ENCODE measurements at regions not wholly inside any gene's neighbourhood (a gene's known extent, or its start where the extent isn't known, plus 50 kb on each side); places are given as distances from the start of the nearest gene placed in this dataset.
"Not testable (repeated sequence)": the region's sequence is repeated elsewhere in the genome, so short reads cannot be mapped to it uniquely, and the experiment has no call there.

GRCh38 chr5:67748165-67748690 lies 467.3 kb upstream of the PIK3R1 start:
- H3K9me3 Mint-ChIP-seq (ENCODE audit: low read depth, unreplicated experiment), result no peaks in the 10 kb centered on the region
- TF ChIP-seq CTCF (IDR thresholded peaks at IDR 0.05; ENCODE audit: unreplicated experiment), result no peak
- CTCF ChIA-PET, result no interaction called here
- BruUV-seq (replicated peaks), result no TSS peak
- H3K27ac Mint-ChIP-seq (ENCODE audit: unreplicated experiment), result no peak overlapping the region
- no peaks in the 10 kb centered on the region for H3K4me1 Mint-ChIP-seq (ENCODE audit: low read depth, unreplicated experiment)
- intact Hi-C loops (cut with micrococcal nuclease; ENCODE audit: unreplicated experiment), result no loop called here
- no peak for DNase-seq
- H3K27me3 Mint-ChIP-seq (ENCODE audit: unreplicated experiment), result no peaks in the 10 kb centered on the region
- no peak overlapping the region for H3K4me3 Mint-ChIP-seq (ENCODE audit: low read depth, unreplicated experiment)
- no peaks in the 10 kb centered on the region for H3K36me3 Mint-ChIP-seq (ENCODE audit: insufficient read depth, unreplicated experiment)

- H3K36me3 Mint-ChIP-seq (ENCODE audit: insufficient read depth, unreplicated experiment), result no peaks in the 10 kb centered on the region
- H3K9me3 Mint-ChIP-seq (ENCODE audit: low read depth, unreplicated experiment), result no peaks in the 10 kb centered on the region
- CTCF ChIA-PET, result no interaction called here
- H3K4me3 Mint-ChIP-seq (ENCODE audit: low read depth, unreplicated experiment), result no peak overlapping the region
- intact Hi-C loops (cut with micrococcal nuclease; ENCODE audit: unreplicated experiment), result no loop called here
- no peak overlapping the region for H3K27ac Mint-ChIP-seq (ENCODE audit: unreplicated experiment)
- no TSS peak for BruUV-seq (replicated peaks)
- H3K4me1 Mint-ChIP-seq (ENCODE audit: low read depth, unreplicated experiment), result no peaks in the 10 kb centered on the region
- TF ChIP-seq CTCF (IDR thresholded peaks at IDR 0.05; ENCODE audit: unreplicated experiment), result no peak
- DNase-seq, result no peak
- no peaks in the 10 kb centered on the region for H3K27me3 Mint-ChIP-seq (ENCODE audit: unreplicated experiment)
Measured at GRCh38 chr5:67747096-67747495, 468.5 kb upstream of the PIK3R1 start.

GRCh38 chr5:67746608-67747007 lies 468.9 kb upstream of the PIK3R1 start:
- DNase-seq; CTCF ChIA-PET; intact Hi-C loops (cut with micrococcal nuclease; ENCODE audit: unreplicated experiment); H3K4me1 Mint-ChIP-seq (ENCODE audit: low read depth, unreplicated experiment); H3K9me3 Mint-ChIP-seq (ENCODE audit: low read depth, unreplicated experiment); BruUV-seq (replicated peaks); H3K4me3 Mint-ChIP-seq (ENCODE audit: low read depth, unreplicated experiment); H3K36me3 Mint-ChIP-seq (ENCODE audit: insufficient read depth, unreplicated experiment); H3K27ac Mint-ChIP-seq (ENCODE audit: unreplicated experiment); H3K27me3 Mint-ChIP-seq (ENCODE audit: unreplicated experiment): not testable (repeated sequence)

- TF ChIP-seq CTCF (IDR thresholded peaks at IDR 0.05; ENCODE audit: unreplicated experiment), result no peak
- H3K4me1 Mint-ChIP-seq (ENCODE audit: low read depth, unreplicated experiment), result no peaks in the 10 kb centered on the region
- no peak overlapping the region for H3K4me3 Mint-ChIP-seq (ENCODE audit: low read depth, unreplicated experiment)
- intact Hi-C loops (cut with micrococcal nuclease; ENCODE audit: unreplicated experiment), result no loop called here
- CTCF ChIA-PET, result no interaction called here
- no peak for DNase-seq
- no peaks in the 10 kb centered on the region for H3K27me3 Mint-ChIP-seq (ENCODE audit: unreplicated experiment)
- no peak overlapping the region for H3K27ac Mint-ChIP-seq (ENCODE audit: unreplicated experiment)
- no peaks in the 10 kb centered on the region for H3K36me3 Mint-ChIP-seq (ENCODE audit: insufficient read depth, unreplicated experiment)
- no TSS peak for BruUV-seq (replicated peaks)
- H3K9me3 Mint-ChIP-seq (ENCODE audit: low read depth, unreplicated experiment), result no peaks in the 10 kb centered on the region
Measured at GRCh38 chr5:67746103-67746502, 469.5 kb upstream of the PIK3R1 start.

DNA sequence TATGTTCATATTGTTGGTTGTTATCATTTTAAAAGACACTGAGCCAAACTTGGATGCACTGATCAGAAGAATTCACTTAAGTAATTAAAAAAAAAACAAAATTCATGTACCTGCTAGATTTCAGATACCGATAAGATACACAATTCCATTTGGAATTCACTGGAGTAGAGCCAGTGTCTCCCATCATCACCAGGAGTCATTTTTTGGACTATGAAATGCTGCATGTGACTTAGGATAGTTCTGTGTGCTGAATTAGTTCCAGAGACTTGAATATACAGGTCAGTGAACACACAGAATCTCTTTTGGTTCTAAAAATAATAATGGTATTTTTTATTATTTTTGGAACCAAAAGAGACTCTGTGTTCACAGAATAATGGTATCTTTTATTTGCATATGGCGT lies 482.6 kb upstream of the PIK3R1 start:
- H3K9me3 Mint-ChIP-seq (ENCODE audit: low read depth, unreplicated experiment), result peaks cover 3% of the 10 kb centered on the region

More for the DNA sequence above, 482.6 kb upstream of the PIK3R1 start:
- Mint-ChIP-seq H3K27ac (ENCODE audit: unreplicated experiment) (no peak overlapping the region), H3K4me1 (ENCODE audit: low read depth, unreplicated experiment) (peaks cover 24% of the 10 kb centered on the region), H3K27me3 (ENCODE audit: unreplicated experiment) (no peaks in the 10 kb centered on the region), H3K4me3 (ENCODE audit: low read depth, unreplicated experiment) (no peak overlapping the region), H3K36me3 (ENCODE audit: insufficient read depth, unreplicated experiment) (no peaks in the 10 kb centered on the region)
- no TSS peak for BruUV-seq (replicated peaks)
- CTCF ChIA-PET, result no interaction called here
- TF ChIP-seq CTCF (IDR thresholded peaks at IDR 0.05; ENCODE audit: unreplicated experiment), result no peak
- no peak for DNase-seq
- intact Hi-C loops (cut with micrococcal nuclease; ENCODE audit: unreplicated experiment), result no loop called here
